ENCODE measurements at regions not wholly inside any gene's neighbourhood (a gene's known extent, or its start where the extent isn't known, plus 50 kb on each side); places are given as distances from the start of the nearest gene placed in this dataset.

DNA sequence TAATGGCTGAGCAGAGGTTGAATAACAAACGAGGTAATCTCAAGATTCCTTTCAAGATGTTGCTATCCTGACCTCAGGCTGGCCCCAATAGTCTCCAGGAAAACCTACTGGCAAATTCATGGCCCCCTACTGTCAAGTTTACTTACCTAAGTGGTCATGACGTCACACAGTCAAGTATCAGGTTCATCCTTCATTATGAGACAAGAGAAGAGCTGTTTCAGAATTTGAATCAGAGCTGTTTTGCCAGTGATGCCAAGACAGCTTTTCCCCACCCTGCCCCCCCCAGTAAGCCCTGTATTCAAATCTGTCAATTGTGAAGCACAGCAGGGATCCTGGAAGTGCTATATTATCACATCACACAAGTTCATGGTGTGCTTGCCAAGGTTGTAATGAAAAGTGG is 509.6 kb downstream of the NOVA1 start:
- TF ChIP-seq, protein P1, sequence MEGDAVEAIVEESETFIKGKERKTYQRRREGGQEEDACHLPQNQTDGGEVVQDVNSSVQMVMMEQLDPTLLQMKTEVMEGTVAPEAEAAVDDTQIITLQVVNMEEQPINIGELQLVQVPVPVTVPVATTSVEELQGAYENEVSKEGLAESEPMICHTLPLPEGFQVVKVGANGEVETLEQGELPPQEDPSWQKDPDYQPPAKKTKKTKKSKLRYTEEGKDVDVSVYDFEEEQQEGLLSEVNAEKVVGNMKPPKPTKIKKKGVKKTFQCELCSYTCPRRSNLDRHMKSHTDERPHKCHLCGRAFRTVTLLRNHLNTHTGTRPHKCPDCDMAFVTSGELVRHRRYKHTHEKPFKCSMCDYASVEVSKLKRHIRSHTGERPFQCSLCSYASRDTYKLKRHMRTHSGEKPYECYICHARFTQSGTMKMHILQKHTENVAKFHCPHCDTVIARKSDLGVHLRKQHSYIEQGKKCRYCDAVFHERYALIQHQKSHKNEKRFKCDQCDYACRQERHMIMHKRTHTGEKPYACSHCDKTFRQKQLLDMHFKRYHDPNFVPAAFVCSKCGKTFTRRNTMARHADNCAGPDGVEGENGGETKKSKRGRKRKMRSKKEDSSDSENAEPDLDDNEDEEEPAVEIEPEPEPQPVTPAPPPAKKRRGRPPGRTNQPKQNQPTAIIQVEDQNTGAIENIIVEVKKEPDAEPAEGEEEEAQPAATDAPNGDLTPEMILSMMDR (conservative IDR thresholded peaks at IDR 0.05; ENCODE audit: low read depth, low read length): no peak
- TF ChIP-seq EZH2 (IDR thresholded peaks at IDR 0.05; ENCODE audit: low read length, unreplicated experiment): no peak
- no peak for TF ChIP-seq EZH2phosphoT487 (IDR thresholded peaks at IDR 0.05; ENCODE audit: borderline replicate concordance, low read length)
